OCI-LY3 (cell line): ENCODE measurements at regions not wholly inside any gene's neighbourhood (a gene's known extent, or its start where the extent isn't known, plus 50 kb on each side); places are given as distances from the start of the nearest gene placed in this dataset.

Source experiments
- H2AFZ ChIP-seq: fragments of 200-600, 300-600 bp; shearing (Covaris generic); 2 replicates; pipeline ENCODE4 v1.6.0; 2014; ENCODE audit warnings: antibody characterized with exemption, low read depth, low read length
- H3K27ac ChIP-seq: fragments of 200-600, 300-600 bp; sonication (generic); 2 replicates; pipeline ENCODE4 v1.5.1; 2014; ENCODE audit warnings: mild to moderate bottlenecking, low read length, moderate library complexity, mixed read lengths
- H3K27me3 ChIP-seq: fragments of 200-600, 300-600 bp; sonication (generic); 2 replicates; pipeline ENCODE4 v1.6.1; 2014; ENCODE audit warnings: low read depth, low read length, mixed read lengths
- H3K36me3 ChIP-seq: fragments of 200-600, 300-600 bp; sonication (generic); replicated peaks from 2 replicates; pipeline ENCODE3; 2014; ENCODE audit warnings: low read depth, low read length, mixed read lengths
- H3K4me1 ChIP-seq: fragments of 300-600, 200-600 bp; sonication (generic); 2 replicates; pipeline ENCODE4 v1.6.1; 2014; ENCODE audit warnings: low read length, mixed read lengths
- H3K4me2 ChIP-seq: fragments of 200-600, 300-600 bp; sonication (generic); 2 replicates; pipeline ENCODE4 v1.6.1; 2014; ENCODE audit warnings: low read length, mixed read lengths
- H3K4me3 ChIP-seq: fragments of 300-600, 200-600 bp; sonication (generic); 2 replicates; pipeline ENCODE4 v1.5.1; 2014; ENCODE audit warnings: antibody characterized with exemption, mild to moderate bottlenecking, low read length, moderate library complexity
- H3K79me2 ChIP-seq: fragments of 300-600, 200-600 bp; shearing (Covaris generic); 2 replicates; pipeline ENCODE4 v1.6.1; 2014; ENCODE audit warnings: mild to moderate bottlenecking, low read length, mixed read lengths
- H3K9ac ChIP-seq: fragments of 300-600, 200-600 bp; shearing (Covaris generic); 2 replicates; pipeline ENCODE4 v1.6.0; 2014; ENCODE audit warnings: mild to moderate bottlenecking, low read length, moderate library complexity
- H3K9me3 ChIP-seq: fragments of 200-600, 300-600 bp; shearing (Covaris generic); 2 replicates; pipeline ENCODE4 v1.6.1; 2014; ENCODE audit warnings: low read length, mixed read lengths; ENCODE audit not compliant: insufficient read depth
- H4K20me1 ChIP-seq: fragments of 200-600, 300-600 bp; sonication (generic); 2 replicates; pipeline ENCODE4 v1.6.1; 2016; ENCODE audit warnings: low read length, mixed read lengths; ENCODE audit not compliant: insufficient read depth
- EZH2phosphoT487 ChIP-seq: fragments of 200-600 bp; shearing (Covaris generic); IDR thresholded peaks from 2 replicates; pipeline ENCODE4 v1.6.1; 2018; ENCODE audit warnings: antibody characterized with exemption, mixed run types, low read depth
- TF ChIP-seq, protein P1 (sequence below): fragments of 200-600, 300-600 bp; sonication (generic); IDR thresholded peaks from 2 replicates; pipeline ENCODE4 v1.5.1; 2014; ENCODE audit warnings: antibody characterized with exemption, low read length, low read depth

- no peak overlapping the region for H3K4me2 ChIP-seq
- H3K4me1 ChIP-seq: no peaks in the 10 kb centered on the region
- no peaks in the 10 kb centered on the region for H3K9me3 ChIP-seq
- H3K9ac ChIP-seq: no peak overlapping the region
- no peaks in the 10 kb centered on the region for H3K27me3 ChIP-seq
- no peak overlapping the region for H3K4me3 ChIP-seq
- H3K27ac ChIP-seq: no peak overlapping the region
- H2AFZ ChIP-seq: no peak overlapping the region
- TF ChIP-seq, protein P1, sequence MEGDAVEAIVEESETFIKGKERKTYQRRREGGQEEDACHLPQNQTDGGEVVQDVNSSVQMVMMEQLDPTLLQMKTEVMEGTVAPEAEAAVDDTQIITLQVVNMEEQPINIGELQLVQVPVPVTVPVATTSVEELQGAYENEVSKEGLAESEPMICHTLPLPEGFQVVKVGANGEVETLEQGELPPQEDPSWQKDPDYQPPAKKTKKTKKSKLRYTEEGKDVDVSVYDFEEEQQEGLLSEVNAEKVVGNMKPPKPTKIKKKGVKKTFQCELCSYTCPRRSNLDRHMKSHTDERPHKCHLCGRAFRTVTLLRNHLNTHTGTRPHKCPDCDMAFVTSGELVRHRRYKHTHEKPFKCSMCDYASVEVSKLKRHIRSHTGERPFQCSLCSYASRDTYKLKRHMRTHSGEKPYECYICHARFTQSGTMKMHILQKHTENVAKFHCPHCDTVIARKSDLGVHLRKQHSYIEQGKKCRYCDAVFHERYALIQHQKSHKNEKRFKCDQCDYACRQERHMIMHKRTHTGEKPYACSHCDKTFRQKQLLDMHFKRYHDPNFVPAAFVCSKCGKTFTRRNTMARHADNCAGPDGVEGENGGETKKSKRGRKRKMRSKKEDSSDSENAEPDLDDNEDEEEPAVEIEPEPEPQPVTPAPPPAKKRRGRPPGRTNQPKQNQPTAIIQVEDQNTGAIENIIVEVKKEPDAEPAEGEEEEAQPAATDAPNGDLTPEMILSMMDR: no peak
- TF ChIP-seq EZH2phosphoT487: no peak
- H3K79me2 ChIP-seq: no peaks in the 10 kb centered on the region
- no peaks in the 10 kb centered on the region for H3K36me3 ChIP-seq
- H4K20me1 ChIP-seq: no peaks in the 10 kb centered on the region
These were observed 602.6 kb upstream of the ADAMTS16 start for GRCh38 chr5:4537489-4537888.

DNA sequence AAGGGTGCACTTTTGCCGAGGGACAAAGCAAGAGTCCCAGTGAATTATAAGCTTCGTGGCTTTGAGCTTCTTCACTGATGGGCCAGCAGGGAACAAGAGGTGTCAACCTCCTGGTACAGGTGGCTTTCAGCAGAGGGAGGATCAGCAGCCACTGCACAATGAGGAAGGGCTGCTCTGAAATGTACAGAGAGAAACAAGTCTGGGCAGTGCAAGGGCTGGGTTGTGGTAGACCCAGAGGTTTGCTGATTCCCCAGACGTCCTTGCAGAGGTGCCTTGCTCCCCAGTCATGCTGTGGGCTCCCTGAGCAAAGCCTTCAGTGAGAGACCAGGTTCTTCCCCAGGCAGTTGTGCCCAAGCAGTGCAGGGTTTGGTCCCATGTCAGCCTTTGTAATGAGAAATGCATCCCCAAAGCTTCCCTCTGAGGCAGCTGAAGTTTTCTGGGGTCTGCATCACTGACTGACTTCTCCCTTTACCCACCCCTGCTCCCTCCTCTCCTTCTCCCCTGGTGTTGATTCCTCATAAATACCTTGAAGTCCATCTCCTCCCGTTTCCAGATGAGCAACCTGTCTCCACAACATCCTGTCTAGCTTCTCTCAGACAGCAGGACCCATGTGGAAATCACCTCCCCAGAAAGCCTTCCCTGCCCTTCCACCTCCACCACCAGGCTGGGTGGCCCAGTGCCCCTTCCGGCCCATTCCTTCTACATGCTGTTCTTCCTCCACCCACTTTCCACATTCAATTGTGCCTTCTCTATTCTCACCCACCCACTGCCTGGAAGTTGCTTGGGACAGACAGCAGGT, 599.6 kb upstream of the ADAMTS16 start:
- H3K27ac ChIP-seq: no peak overlapping the region
- TF ChIP-seq, protein P1: no peak
- no peak for TF ChIP-seq EZH2phosphoT487
- H4K20me1 ChIP-seq: no peaks in the 10 kb centered on the region
- H3K36me3 ChIP-seq: no peaks in the 10 kb centered on the region
- no peak overlapping the region for H2AFZ ChIP-seq
- H3K4me1 ChIP-seq: no peaks in the 10 kb centered on the region
- no peaks in the 10 kb centered on the region for H3K9me3 ChIP-seq
- H3K4me3 ChIP-seq: no peak overlapping the region
- H3K4me2 ChIP-seq: no peak overlapping the region
- no peaks in the 10 kb centered on the region for H3K79me2 ChIP-seq
- H3K9ac ChIP-seq: no peak overlapping the region
- H3K27me3 ChIP-seq: no peaks in the 10 kb centered on the region

DNA sequence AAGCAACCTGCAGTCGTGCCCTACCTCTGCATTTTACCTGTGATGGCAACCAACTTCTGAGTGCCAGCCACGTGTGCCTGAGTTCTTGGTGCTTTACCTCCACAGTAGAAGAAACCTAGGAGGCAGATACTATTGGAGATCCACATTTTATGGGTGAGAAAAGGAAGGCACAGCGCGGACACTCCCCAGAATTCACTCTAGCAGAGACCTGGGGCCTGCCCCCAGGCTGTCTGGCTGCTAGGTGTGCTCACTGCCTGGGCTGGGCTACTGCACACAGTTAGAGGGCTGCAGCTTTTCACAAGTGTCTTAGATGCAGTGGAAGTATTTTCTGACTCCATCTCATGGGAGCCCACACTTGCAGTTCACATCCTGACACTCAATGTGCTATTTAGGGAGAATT, 598.8 kb upstream of the ADAMTS16 start:
- Histone ChIP-seq H3K4me2 (no peak overlapping the region), H3K79me2 (no peaks in the 10 kb centered on the region), H3K9ac (no peak overlapping the region)

GRCh38 chr5:4542145-4542778, 597.9 kb upstream of the ADAMTS16 start:
- Histone ChIP-seq H3K4me2 (no peak overlapping the region), H3K36me3 (no peaks in the 10 kb centered on the region), H3K27me3 (no peaks in the 10 kb centered on the region)

More for the DNA sequence above, 598.8 kb upstream of the ADAMTS16 start:
- TF ChIP-seq EZH2phosphoT487: no peak
- TF ChIP-seq, protein P1: no peak
- Histone ChIP-seq H3K4me1 (no peaks in the 10 kb centered on the region), H2AFZ (no peak overlapping the region), H3K27ac (no peak overlapping the region), H4K20me1 (no peaks in the 10 kb centered on the region), H3K4me3 (no peak overlapping the region), H3K36me3 (no peaks in the 10 kb centered on the region), H3K27me3 (no peaks in the 10 kb centered on the region), H3K9me3 (no peaks in the 10 kb centered on the region)

More at GRCh38 chr5:4542145-4542778, 597.9 kb upstream of the ADAMTS16 start:
- TF ChIP-seq EZH2phosphoT487: no peak
- TF ChIP-seq, protein P1: no peak
- no peak overlapping the region for H3K27ac ChIP-seq
- H2AFZ ChIP-seq: no peak overlapping the region
- H3K4me3 ChIP-seq: no peak overlapping the region
- no peaks in the 10 kb centered on the region for H3K4me1 ChIP-seq
- no peak overlapping the region for H3K9ac ChIP-seq
- no peaks in the 10 kb centered on the region for H3K79me2 ChIP-seq
- no peaks in the 10 kb centered on the region for H3K9me3 ChIP-seq
- H4K20me1 ChIP-seq: no peaks in the 10 kb centered on the region
